ENCODE measurements at regions not wholly inside any gene's neighbourhood (a gene's known extent, or its start where the extent isn't known, plus 50 kb on each side); places are given as distances from the start of the nearest gene placed in this dataset.

DNA sequence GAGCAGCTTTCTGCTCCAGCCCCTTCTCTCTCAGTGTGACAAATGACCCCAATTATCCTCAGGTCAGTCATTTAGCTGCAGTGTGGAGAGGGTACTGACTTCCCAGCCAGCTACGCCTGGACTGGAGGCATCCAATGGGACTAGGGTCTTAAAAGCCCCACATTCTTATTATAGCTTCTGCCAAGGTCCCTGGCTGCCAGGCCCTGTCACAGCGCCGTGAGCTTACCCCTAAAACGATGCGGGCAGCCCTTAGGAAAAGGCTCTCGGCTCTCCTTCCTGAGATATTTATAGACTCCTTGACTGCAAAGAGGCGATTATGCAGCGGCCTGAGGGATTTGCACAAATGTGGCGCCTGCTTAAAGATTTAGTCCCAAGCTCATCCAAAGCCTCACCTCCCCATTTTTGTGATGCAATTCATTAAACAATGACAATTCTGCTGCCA is 69.2 kb upstream of the EDAR start:
- intact Hi-C loops (cut with micrococcal nuclease): no loop called here

More for the DNA sequence above, 69.2 kb upstream of the EDAR start:
- no TSS peak for BruUV-seq (replicated peaks)
- Histone ChIP-seq H3K27ac (ENCODE audit: extremely low read depth, low read depth, low read length) (no peak overlapping the region), H3K4me3 (no peak overlapping the region), H3K9me3 (replicated peaks; ENCODE audit: control insufficient read depth, insufficient read depth, low read depth, low read length) (no peaks in the 10 kb centered on the region), H4K20me1 (replicated peaks; ENCODE audit: control insufficient read depth, insufficient read depth, low read length) (no peaks in the 10 kb centered on the region), H3K4me1 (replicated peaks in 1 of 2; ENCODE audit: control insufficient read depth in 2 of 2, insufficient read depth in 2 of 2, low read length in 2 of 2) (no peaks in the 10 kb centered on the region), H3K4me2 (ENCODE audit: insufficient read depth, low read length) (no peak overlapping the region), H3K9me1 (ENCODE audit: control insufficient read depth, insufficient read depth, low read length) (no peaks in the 10 kb centered on the region), H3K36me3 (ENCODE audit: control insufficient read depth, insufficient read depth, low read length) (no peaks in the 10 kb centered on the region), H3K27me3 (ENCODE audit: control insufficient read depth in 2 of 2, insufficient read depth in 2 of 2, low read length in 2 of 2) (peaks cover 10 to 32% of the 10 kb centered on the region in 2 experiments; a peak in 3 of 5 replicates), H3K79me2 (ENCODE audit: control insufficient read depth, insufficient read depth, low read length) (no peaks in the 10 kb centered on the region), H3K9ac (ENCODE audit: insufficient read depth in 1 of 2, low read depth in 2 of 2, low read length in 2 of 2) (no peak overlapping the region; a peak in 1 of 4 replicates), H2AFZ (ENCODE audit: low read depth, low read length) (no peak overlapping the region)
- whole genome bisulfite sequencing (ENCODE audit: insufficient coverage, low coverage, missing lambda C conversion rate): 4% methylated on average over 9 of the region's 9 CpGs
- in situ Hi-C loops (cut with MboI): no loop called here
- ChIA-PET POLR2A (interaction anchor here (0.8 kb wide), 1 partner anchor 47 kb away, joined by 3 read pairs; no protein-coding TSS in a partner anchor), CTCF (ENCODE audit: low intra/inter-chr PET ratio) (no interaction called here)
- no peak for FAIRE-seq
- DNase-seq (ENCODE audit: extremely low read depth in 1 of 4, low spot score in 3 of 4): no peak
- TF ChIP-seq NFATC3 (IDR thresholded peaks at IDR 0.05) (no peak), CBX5 (IDR thresholded peaks at IDR 0.05; ENCODE audit: borderline replicate concordance, low read depth) (no peak), TAF9B (IDR thresholded peaks at IDR 0.05; ENCODE audit: partially characterized antibody) (no peak), STAT5B (CRISPR knock-in tag; IDR thresholded peaks at IDR 0.05) (no peak), ZNF133 (CRISPR knock-in tag; IDR thresholded peaks at IDR 0.05) (no peak), FOXM1 (IDR thresholded peaks at IDR 0.05; ENCODE audit: low read depth) (no peak), FOXM1 (CRISPR knock-in tag; IDR thresholded peaks at IDR 0.05; ENCODE audit: low read depth) (no peak), BHLHE40 (IDR thresholded peaks at IDR 0.05; ENCODE audit: low read length) (no peak), POLR2AphosphoS5 (IDR thresholded peaks at IDR 0.05; ENCODE audit: control insufficient read depth, insufficient read depth, low read depth, low read length) (no peak), ASH1L (IDR thresholded peaks at IDR 0.05; ENCODE audit: borderline replicate concordance, low read depth, partially characterized antibody) (no peak), NCOA2 (IDR thresholded peaks at IDR 0.05; ENCODE audit: partially characterized antibody in 2 of 2) (no peak), KDM4B (IDR thresholded peaks at IDR 0.05; ENCODE audit: borderline replicate concordance in 2 of 2, low read depth in 1 of 2) (no peak), ARNT (IDR thresholded peaks at IDR 0.05) (no peak), PML (IDR thresholded peaks at IDR 0.05; ENCODE audit: low read length) (no peak), SMC3 (conservative IDR thresholded peaks at IDR 0.05; ENCODE audit: insufficient read depth, low read depth, low read length) (no peak), TAF1 (IDR thresholded peaks at IDR 0.05; ENCODE audit: control insufficient read depth, extremely low read depth, insufficient read depth, low read length, severe bottlenecking) (no peak), ZFPM2 (CRISPR knock-in tag; IDR thresholded peaks at IDR 0.05) (no peak)
- TF ChIP-seq, protein P1, sequence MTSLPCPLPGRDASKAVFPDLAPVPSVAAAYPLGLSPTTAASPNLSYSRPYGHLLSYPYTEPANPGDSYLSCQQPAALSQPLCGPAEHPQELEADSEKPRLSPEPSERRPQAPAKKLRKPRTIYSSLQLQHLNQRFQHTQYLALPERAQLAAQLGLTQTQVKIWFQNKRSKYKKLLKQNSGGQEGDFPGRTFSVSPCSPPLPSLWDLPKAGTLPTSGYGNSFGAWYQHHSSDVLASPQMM (CRISPR knock-in tag; IDR thresholded peaks at IDR 0.05): no peak
- TF ChIP-seq, protein P2, sequence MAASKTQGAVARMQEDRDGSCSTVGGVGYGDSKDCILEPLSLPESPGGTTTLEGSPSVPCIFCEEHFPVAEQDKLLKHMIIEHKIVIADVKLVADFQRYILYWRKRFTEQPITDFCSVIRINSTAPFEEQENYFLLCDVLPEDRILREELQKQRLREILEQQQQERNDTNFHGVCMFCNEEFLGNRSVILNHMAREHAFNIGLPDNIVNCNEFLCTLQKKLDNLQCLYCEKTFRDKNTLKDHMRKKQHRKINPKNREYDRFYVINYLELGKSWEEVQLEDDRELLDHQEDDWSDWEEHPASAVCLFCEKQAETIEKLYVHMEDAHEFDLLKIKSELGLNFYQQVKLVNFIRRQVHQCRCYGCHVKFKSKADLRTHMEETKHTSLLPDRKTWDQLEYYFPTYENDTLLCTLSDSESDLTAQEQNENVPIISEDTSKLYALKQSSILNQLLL (CRISPR knock-in tag; IDR thresholded peaks at IDR 0.05; ENCODE audit: borderline replicate concordance): no peak
- no peak for ATAC-seq
